CD4-positive, alpha-beta T cell treated with Interleukin-6 at 100 ng/mL for 8 hours (primary cell): ENCODE measurements at regions not wholly inside any gene's neighbourhood (a gene's known extent, or its start where the extent isn't known, plus 50 kb on each side); places are given as distances from the start of the nearest gene placed in this dataset.
"Not testable (repeated sequence)": the region's sequence is repeated elsewhere in the genome, so short reads cannot be mapped to it uniquely, and the experiment has no call there.

Experiments
- DNase-seq: peaks from one replicate; pipeline ENCODE4 v3.0.0-alpha.2; 2020; ENCODE audit warnings: mixed read lengths, low spot score

DNA sequence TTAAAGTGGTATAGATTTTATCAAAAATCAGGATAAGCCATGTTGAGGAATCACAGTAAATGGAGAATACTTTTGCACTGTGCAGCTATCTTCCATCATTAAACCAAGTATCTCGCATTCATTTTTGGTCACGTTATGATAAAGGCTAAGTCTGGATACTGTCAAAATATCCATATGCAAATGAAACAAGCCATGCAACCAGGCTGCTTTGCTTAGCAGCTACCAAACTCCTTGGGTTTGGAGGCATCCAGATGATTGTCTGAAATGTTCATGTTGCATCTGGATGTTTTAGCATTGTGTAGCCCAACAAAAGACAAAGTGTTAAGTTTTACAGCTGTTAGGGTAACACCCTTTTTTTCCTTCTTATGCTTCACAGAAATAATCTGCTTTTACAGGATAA is 322.9 kb upstream of the MDFIC2 start:
- DNase-seq, result no peak

DNA sequence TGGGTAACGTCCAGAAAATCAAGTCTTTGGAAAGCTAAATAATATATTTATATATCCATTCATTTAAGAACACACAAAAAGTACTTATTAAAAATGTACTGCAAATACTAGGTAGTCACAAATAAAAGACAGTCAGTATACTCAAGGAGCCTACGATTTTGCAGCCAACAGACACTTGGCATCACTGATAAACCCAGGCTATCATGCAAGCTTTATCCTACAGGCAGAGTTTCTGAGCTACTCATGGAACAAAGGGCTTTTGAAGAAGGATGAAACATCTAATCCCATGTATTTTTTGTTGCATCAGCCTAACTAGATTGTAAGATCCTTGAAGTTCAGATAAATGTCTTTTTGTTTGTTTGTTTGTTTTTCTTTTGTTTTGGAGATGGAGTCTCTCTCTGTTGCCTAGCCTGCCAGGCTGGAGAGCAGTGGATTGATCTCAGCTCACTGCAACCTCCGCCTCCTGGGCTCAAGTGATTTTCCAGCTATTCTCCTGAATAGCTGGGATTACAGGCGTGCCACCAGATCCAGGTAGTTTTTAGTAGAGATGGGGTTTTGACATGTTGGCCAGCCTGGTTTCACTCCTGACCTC is 319.4 kb upstream of the MDFIC2 start:
- no peak for DNase-seq

DNA sequence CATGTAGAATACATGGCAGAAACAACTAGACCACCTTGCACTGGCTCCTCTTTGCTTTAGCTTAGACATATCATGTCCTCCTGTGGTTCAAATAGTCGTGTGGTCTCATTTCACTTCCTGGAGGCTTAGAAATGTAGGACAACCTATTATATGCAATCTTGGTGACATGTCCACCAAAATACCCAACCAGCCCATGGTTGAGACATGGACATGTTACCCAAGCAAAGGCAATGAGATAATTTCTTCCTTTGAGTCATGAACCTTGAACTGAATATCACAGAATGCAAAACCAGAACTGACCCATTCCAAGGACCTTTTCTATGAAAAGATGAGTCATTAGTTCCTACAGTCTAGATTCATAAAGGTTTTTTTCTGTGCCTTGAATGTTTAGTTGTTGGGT is 309.0 kb upstream of the MDFIC2 start:
- DNase-seq, result no peak

DNA sequence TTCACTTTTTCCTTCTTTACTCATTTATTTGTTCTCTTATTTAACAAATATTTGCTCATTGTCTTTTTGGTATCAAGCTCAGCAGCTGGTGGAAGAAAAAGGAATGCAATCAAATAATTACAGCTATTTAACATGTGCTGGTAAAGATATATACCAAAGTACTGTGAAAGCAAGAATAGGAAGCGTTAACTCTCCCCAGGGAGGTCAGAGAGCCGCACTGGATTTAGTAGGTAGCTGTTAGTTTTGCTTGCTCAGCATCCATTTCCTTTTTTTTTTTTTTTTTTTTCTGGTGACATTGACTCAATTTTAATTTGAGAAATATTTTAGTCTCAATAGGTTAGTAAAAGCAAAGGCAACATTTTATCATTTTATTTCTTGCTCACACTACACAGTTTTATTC is 308.5 kb upstream of the MDFIC2 start:
- no peak for DNase-seq

DNA sequence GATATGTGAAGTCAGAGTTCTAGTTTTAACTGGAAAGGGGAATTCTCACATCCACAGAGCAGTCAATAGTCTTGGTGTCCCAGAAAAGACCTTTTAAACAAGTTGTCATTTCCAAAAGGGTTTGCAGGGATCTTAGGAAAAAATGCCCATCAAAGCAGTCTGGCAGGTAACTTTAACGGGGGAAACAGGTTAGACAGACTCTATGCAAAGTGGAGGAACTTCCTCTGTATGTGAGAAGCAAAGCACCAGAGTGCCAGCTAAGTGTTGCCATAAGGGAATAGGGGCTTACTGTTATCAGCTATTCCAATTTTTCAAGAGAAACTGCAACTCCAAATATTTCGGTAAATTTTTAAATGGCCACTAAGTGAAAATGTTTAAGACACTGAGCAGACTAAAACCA is 307.9 kb upstream of the MDFIC2 start:
- no peak for DNase-seq

DNA sequence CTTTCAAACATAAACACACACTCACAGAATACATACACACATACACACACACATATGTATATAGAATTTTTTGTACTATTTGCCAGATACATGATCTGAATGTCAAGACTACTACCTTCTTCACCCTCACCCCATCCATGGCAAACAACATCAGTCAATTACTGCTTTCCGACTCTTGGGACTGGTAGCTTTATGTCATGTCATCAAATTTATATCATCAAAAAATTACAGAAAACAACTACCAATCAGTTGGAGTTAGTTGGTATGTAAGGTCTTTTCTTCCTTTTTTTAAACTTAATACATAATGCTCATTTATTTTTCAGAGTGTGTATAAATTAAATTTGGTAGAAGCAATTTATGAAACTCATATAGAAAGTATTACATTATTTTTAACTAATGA is 305.7 kb upstream of the MDFIC2 start:
- DNase-seq, result no peak

DNA sequence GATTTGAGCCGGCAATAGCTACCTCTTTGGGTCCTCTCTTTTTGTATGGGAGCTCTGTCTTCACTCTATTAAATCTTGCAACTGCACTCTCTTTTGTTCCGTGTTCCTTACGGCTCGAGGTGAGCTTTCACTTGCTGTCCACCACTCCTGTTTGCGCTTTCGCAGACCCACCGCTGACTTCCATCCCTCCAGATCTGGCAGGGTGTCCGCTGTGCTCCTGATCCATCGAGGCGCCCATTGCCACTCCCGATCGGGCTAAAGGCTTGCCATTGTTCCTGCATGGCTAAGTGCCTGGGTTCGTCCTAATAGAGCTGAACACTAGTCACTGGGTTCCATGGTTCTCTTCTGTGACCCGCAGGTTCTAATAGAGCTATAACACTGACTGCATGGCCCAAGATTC is 304.9 kb upstream of the MDFIC2 start:
- not testable (repeated sequence) for DNase-seq

DNA sequence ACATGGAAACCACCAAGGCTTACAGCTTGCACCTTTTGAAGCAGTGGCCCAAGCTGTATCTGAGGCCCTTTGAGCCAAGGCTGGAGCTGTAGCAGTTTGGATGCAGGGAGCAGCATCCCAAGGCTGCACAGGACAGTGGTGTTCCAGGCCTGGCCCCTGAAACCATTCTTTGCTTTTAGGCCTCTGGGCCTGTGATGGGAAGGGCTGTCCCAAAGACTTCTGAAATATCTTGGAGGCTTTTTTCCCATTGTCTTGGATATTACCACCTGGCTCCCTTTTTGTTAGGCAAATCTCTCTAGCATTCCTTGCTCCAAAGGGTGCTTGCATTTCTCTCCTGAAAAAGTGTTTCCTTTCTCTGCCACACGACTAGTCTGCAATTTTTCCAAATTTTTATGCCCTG is 302.8 kb upstream of the MDFIC2 start:
- no peak for DNase-seq

DNA sequence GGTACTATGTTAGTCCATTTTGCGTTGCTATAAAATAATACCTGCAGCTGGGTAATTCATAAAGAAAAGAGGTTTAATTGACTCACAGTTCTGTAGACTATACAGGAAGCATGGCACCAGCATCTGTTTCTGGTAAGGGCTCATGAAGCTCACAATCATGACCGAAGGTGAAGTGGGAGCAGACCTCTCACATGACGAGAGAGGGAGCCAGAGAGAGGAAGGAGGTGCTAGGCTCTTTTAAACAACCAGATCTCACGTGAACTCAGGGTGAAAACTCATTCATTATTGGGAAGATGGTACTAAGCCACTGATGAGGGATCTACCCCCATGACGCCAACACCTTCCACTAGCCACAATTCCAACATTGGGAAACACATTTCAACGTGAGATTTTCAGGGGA is 301.7 kb upstream of the MDFIC2 start:
- DNase-seq, result no peak

DNA sequence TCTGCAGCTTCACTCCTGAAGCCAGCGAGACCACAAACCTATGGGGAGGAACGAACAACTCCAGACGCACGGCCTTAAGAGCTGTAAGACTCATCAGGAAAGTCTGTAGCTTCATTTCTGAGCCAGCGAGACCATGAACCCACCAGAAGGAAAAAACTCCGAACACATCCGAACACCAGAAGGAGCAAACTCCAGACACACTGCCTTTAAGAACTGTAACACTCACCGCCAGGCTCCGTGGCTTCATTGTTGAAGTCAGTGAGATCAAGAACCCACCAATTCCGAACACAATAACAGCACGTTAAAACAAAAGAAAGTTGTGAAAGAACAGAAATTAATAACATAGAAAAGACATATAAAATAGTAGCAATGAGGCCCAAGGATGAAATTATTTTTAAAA is 300.5 kb upstream of the MDFIC2 start:
- no peak for DNase-seq

DNA sequence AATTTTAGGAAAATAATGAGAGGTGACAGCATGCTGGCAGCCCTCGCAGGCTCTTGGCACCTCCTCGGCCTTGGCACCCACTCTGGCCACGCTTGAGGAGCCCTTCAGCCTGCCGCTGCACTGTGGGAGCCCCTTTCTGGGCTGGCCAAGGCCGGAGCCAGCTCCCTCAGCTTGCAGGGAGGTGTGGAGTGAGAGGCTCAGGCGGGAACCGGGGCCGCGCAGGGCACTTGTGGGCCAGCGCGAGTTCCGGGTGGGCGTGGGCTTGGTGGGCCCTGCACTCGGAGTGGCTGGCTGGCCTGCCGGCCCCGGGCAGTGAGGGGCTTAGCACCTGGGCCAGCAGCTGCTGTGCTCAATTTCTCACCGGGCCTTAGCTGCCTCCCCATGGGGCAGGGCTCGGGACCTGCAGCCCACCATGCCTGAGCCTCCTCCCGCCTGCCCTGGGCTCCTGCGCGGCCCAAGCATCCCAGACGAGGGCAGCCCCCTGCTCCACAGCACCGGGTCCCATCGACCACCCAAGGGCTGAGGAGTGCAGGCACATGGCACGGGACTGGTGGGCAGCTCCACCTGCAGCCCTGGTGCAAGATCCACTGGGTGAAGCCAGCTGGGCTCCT is 299.3 kb upstream of the MDFIC2 start:
- not testable (repeated sequence) for DNase-seq

DNA sequence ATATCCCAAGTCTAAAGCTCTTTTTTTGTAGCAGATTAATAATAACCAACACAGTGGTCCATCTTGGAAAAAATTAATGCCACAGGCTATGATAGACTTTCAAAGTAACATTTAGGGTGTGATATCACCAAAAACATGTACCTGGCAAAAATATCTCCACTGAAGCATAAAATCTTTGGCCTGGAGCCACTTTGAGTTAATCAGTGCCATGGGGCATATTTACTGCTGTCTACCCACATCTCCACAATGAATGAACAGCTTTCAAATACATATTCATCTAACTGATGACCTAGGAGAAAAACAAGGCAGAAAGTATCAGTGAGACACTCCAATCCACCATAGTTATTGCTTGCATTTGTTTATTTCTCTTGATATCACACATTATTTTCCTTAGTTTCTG is 296.0 kb upstream of the MDFIC2 start:
- no peak for DNase-seq

DNA sequence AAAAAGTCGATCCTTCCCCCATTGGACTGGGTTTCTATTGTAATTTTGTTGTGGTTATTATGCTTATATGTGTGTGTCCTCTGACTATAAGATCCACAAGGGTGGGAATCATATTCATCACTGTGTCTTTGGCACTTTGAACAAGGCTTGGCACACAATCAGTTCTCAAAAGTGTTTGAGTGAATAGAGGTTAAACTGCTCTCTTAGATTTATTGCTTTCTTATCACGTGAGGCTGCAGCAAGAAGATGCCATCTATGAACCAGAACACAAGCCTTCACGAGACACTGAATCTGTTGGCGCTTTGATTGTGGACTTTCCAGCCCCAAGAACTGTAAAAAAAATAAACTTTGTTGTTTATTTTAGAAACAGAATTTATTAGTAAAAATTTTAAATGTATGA is 295.0 kb upstream of the MDFIC2 start:
- no peak for DNase-seq

DNA sequence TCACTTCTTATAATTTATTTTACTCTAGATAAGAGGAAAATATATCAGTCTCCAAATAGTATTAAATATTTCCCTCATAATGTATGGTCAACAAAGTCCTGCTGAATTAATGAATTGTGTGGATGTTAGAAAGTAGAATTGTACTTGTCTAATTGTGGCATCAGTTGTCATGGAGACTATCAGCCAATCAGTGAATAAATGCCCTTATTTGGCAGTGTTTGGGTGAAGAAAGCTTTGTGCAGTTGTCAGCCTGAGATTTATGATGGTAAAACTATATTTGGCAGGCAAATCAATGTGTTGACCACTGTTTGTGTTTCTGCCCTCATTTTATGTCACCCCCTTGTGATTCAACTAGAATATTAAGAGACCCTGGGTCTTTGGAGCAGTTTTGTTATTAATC is 293.6 kb upstream of the MDFIC2 start:
- no peak for DNase-seq

DNA sequence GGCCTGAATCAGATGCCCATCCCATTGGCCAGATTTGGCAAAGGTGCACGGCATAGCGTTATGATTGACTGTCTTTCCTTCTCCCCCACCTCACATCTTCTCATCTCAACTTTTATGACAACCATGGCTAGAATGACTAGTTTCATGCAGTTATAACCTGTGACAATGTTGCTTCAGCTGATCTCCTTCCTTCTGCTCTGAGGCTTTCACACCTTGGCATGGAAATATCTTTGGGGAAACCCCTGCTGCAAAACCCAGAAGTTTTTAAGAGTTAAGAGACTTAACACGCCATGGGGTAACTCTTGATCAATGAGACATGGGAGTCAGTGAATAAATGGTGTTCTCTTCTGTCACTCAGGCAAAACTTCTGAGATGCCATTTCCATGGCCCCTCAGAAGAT is 290.7 kb upstream of the MDFIC2 start:
- no peak for DNase-seq

DNA sequence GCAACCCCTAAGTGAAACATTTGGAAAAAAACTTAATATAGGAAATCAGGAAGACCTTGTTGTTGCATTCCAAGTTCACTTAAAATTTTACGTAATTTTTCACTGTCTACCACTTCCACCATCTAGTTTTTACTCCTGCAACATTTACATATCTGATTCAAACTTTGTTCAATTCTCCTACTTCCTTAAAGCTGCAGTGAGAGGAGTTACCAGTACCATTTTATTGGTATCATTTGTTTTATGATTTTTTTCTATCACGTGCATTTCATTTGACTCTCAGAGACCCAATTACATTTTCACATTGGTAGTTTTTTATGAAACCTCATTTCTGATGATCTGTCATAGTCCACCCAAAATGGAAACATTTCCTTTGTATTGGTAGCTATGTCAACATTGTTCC is 284.9 kb upstream of the MDFIC2 start:
- DNase-seq, result no peak

DNA sequence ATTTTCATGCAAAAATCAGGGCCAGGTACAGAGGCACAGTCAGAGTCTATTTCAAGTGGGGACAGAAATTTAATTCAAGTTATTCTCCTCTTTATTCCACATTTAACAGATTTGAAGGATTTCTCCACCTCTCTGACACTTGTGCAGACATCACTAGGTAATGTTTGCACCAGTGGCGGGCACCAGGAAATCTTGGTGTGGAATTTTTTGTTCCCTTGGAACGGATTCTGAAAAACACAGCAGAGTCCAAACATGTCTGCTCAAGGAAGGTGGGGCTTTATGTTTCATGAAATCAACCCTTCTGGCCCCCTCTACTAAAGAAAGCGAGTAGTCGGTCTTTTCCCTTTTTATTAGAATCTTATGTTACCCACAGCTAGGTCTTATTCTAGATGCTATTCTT is 271.2 kb upstream of the MDFIC2 start:
- DNase-seq, result no peak

DNA sequence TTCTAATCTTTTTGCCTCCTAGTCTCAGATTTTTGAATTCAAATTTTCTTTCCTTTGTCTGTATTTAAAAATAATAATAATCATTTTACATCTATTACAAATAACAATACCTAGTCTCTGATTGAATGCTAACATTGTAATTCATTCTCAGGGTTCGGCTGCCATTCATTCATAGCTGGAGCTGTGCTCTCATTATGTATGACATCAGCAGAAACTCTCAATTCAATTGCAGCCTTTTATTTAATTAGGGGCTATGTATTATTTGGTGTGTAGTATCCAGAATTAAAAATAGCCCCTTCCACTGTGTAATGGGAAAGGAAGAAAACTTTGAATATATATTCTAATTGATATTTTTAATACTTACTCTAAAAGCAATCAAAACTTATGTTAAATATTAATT is 270.4 kb upstream of the MDFIC2 start:
- no peak for DNase-seq

DNA sequence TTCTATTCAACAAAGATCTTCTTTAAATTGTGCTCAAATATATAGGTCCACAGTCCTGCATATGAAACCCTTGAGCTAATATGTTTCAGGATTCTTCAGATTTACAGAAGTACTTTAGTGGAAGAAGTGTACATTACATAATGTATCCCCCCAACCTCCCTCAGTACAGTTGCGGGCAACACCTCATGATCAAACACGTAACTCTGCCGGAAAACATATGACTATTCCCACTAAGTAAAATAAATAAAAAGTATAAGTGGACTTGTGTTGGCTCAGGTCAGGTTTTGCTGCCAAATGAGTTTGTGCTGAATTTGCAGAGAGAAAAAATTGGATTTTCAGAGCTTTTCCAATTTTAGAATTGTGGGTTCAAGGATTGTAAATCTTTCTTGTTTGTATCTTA is 267.6 kb upstream of the MDFIC2 start:
- DNase-seq, result no peak

DNA sequence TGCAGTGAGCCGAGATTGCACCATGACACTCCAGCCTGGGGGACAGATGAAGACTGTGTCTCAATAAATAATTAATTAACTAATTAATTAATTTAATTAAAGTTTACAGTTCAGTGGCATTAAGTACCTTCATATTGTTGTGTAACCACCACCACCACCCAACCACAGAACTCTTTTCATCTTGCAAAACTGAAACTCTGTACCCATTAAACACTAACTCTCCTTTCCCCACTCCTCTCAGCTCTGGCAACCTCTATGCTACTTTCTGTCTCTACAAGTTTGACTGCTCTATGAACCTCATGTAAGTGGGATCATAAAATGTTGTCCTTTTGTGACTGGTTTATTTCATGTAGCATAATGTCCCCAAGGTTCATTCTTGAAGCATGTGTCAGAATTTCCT is 259.3 kb upstream of the MDFIC2 start:
- DNase-seq, result no peak

DNA sequence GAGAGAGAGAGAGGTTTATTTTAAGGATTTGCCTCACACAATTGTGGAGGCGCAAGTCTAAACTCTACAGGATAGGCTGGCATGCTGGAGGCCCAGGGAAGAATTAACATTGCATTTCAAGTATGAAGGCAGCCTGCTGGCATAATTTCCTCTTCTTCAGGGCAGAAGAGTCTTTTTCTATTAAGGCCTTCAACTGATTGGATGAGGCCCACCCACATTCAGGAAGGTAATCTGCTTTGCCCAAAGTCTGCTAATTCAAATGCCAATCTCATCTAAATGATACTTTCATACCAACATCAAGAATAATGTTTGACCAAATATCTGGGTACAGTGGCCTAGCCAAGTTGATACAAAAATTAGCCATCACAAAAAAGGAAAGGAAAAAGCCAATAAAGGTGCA is 258.1 kb upstream of the MDFIC2 start:
- DNase-seq, result no peak

DNA sequence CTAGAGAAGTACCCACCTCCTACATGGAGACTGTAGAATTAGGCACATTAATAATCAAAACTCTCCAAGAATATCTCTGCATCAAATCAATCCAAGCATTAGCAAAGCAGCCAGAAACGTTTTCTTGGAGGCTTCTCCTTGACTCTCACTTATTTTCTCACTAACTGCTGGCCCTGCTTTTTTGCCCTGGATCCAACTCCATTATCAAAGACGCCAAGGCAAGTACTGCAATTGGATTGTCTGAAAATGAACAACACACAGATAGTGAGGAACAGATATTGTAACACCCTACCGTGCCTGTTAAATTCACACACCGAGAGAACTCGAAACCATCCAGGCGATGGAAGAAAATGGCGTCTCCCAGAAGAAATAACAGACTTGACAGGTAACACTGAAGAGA is 256.2 kb upstream of the MDFIC2 start:
- DNase-seq, result no peak

DNA sequence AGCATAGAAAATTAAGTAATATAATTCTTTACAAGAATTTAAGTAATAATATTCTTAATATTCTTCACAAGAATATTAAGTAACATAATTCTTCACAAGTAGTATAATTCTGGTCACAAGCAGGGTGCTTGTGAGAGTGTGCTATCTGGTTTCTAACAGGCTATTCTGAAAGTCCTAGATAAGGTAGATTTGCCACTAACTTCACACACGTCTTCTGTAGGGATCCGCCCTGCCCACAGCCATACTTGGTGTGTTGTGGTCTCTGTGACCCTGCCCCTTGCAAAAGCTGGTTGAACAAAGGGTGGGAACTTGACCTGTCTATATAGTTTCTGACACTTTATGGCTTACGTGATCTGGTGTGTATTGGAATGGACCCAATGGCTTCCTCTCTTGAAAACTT is 253.4 kb upstream of the MDFIC2 start:
- no peak for DNase-seq

DNA sequence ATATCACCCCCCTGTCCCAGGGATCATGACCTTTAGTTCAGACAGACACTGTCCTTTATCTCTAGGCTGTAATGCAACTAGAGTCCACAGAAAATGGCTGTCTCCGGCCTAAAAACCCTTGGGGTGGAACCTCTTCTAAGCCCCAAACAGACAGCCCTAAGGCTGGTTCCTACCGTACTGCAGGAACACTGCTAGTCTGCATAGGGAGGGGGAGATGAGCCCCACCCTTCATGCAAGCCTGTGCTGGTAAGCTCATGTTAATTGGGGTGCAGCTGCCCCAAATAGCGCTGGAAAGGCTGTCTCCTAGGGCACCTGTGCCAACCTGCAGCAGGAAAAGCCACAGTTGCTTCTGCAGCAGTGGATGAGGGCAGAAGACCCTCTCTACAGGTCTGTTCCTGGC is 252.1 kb upstream of the MDFIC2 start:
- DNase-seq, result no peak

DNA sequence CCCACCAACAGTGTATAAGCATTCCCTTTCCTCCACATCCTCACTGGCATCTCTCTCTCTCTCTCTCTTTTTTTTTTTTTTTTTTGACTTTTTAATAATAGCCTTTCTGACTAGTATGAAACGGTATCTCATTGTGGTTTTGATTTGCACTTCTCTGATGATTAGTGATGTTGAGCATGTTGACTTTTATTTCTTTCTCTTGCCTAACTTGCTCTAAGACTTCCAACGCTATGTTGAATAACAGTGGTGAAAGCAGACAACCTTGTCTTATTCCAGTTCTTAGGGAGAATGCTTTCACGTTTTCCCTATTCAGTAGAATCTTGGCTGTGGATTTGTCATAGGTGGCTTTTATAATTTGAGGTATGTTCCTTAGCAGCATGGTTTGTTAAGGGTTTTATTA is 249.4 kb upstream of the MDFIC2 start:
- no peak for DNase-seq
